NB4 (cell line): ENCODE measurements at regions not wholly inside any gene's neighbourhood (a gene's known extent, or its start where the extent isn't known, plus 50 kb on each side); places are given as distances from the start of the nearest gene placed in this dataset.

ENCODE experiments used
- CTCF ChIP-seq: IDR thresholded peaks from one replicate; pipeline ENCODE4 v1.5.1; 2012; ENCODE audit warnings: low read depth, low read length
- MAX ChIP-seq: IDR thresholded peaks from 2 replicates; pipeline ENCODE4 v1.6.1; 2011; ENCODE audit warnings: low read depth, low read length

- TF ChIP-seq MAX, result no peak
- no peak for TF ChIP-seq CTCF
These were observed 190.2 kb downstream of the MOXD1 start for GRCh38 chr6:132210886-132211563.
